ENCODE measurements at regions not wholly inside any gene's neighbourhood (a gene's known extent, or its start where the extent isn't known, plus 50 kb on each side); places are given as distances from the start of the nearest gene placed in this dataset.

GRCh38 chr11:97111559-97111958, 721.7 kb downstream of the JRKL start:
- TF ChIP-seq CTCF (IDR thresholded peaks at IDR 0.05) (no peak), POLR2A (IDR thresholded peaks at IDR 0.05; ENCODE audit: low read length) (no peak), EP300 (IDR thresholded peaks at IDR 0.05) (no peak), SREBF2 (IDR thresholded peaks at IDR 0.05) (no peak), RFX5 (IDR thresholded peaks at IDR 0.05) (no peak)

Measured in A549 (cell line).